Nucleus accumbens (tissue), 56 donors: ENCODE measurements at regions not wholly inside any gene's neighbourhood (a gene's known extent, or its start where the extent isn't known, plus 50 kb on each side); places are given as distances from the start of the nearest gene placed in this dataset.

ENCODE experiments used
- DNase-seq, 56 donors: peaks; one replicate each; lab custom pipeline; 2025; lab: John Stamatoyannopoulos, UW

DNA sequence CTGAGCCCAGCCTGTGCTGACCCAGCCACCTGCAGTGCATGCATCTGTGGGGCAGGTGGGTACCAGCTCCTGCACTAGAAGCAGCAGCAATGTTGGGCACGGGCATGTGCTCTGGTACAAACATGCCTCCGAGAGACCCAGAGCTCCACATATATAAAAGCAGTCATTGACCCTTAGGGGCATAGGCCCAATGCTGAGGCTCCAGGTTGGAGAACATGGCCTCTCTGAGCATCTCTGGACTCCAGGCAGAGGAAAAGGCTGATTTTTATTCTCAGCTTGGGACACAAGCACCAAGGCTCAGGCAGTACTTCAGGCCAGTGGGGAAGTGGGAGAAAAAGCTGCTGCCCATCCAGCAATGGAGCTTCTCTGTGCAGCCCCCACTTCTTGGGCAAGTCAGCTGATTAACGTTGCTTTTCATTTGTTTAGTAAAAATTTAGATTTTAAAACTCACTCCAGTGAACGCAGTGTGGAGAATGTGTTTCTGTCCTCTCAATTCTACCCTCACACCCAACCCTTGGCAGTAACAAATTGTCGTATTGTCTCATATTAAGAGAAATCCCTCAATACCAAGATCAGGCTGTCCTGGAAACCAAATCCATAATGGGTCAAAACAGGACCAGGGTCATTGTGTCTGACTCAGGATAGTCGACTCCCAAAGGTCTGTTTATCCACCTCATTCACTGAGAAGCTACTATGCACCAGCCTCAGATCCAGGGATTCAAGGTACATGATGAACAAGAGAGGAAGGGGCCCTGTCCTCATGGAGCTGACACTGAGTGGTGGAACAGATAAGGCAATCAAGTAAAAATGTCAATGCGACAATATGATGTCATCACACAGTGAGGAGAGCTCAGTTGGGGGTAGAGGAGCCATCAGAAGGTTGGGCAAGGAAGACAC, 50.6 kb upstream of the TOP3B start:
- no peak for DNase-seq

DNA sequence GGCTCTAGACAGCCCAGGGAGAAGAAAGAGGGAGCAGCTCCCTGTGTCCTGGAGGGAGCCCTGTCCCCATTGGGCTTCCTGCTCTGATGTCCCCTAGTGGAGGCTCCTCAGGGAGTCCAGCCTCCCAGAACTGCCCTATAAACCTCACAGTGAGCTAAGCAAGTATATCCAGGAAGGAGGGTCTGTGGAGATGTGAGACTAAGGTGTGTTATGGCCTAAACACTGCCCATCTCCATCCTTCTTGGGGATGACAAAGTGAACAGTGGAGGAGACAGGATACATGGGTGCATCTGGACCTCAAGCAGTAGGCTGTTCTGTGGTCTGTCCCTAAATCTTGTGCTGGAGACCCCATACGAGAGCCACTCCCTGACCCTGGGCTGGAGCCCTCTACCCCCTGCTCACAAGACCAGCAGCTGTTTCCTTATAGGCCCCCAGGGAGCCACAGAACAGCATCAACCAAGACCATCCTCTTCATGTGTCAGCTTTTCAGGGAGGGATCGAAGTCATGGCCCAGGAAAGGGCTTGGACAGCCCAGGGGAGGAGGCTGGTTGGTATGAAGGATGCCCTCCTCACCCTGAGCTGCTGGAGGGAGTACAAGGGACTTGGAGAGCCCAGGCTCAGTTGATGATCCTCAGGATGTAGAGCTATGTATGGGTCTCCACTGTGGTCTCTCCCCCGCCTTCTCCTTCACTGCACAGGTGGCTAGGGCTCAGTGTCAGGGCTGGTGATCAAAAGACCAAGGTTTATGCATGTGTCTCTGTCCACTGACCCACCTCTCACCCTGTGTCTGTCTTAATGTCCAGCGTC, 49.7 kb upstream of the TOP3B start:
- no peak for DNase-seq
